ENCODE measurements at regions not wholly inside any gene's neighbourhood (a gene's known extent, or its start where the extent isn't known, plus 50 kb on each side); places are given as distances from the start of the nearest gene placed in this dataset.

DNA sequence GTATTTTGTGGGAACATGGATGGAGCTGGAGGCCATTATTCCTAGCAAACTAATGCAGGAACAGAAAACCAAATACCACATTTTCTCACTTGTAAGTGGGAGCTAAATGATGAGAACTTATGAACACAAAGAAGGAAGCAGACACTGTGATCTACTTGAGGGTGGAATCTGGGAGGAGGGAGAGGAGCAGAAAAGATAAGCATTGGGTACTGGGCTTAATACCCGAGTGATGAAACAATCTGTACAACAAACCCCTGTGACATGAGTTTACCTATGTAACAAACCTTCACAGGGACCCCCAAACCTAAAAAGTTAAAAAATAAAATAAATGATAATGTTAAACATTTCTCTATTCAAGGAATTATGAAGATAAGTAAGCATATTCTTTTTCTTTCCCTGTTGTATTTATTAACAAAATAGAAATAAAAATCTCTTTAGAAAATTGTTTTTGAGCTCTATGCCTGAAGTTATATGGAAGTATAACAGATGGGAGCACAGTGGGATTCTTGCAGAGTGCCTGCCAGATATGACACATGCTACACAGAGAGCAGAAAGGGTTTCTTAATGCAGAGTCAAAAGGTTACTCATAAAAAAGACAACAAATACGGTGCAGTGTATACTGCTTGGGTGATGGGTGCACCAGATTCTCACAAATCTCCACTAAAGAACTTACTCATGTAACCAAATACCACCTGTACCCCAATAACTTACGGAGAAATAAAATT is 52.0 kb upstream of the SYNE2 start:
- H3K4me3 ChIP-seq (replicated peaks; ENCODE audit: low read depth, low read length), result no peak overlapping the region
- DNase-seq (ENCODE audit: low read depth), result no peak
- TF ChIP-seq, protein P1, sequence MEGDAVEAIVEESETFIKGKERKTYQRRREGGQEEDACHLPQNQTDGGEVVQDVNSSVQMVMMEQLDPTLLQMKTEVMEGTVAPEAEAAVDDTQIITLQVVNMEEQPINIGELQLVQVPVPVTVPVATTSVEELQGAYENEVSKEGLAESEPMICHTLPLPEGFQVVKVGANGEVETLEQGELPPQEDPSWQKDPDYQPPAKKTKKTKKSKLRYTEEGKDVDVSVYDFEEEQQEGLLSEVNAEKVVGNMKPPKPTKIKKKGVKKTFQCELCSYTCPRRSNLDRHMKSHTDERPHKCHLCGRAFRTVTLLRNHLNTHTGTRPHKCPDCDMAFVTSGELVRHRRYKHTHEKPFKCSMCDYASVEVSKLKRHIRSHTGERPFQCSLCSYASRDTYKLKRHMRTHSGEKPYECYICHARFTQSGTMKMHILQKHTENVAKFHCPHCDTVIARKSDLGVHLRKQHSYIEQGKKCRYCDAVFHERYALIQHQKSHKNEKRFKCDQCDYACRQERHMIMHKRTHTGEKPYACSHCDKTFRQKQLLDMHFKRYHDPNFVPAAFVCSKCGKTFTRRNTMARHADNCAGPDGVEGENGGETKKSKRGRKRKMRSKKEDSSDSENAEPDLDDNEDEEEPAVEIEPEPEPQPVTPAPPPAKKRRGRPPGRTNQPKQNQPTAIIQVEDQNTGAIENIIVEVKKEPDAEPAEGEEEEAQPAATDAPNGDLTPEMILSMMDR (IDR thresholded peaks at IDR 0.05; ENCODE audit: low read length, missing control alignments), result no peak
